Common myeloid progenitor, CD34-positive (primary cell): ENCODE measurements at regions not wholly inside any gene's neighbourhood (a gene's known extent, or its start where the extent isn't known, plus 50 kb on each side); places are given as distances from the start of the nearest gene placed in this dataset.

Source experiments
- CTCF ChIA-PET: fragments of 350-600 bp; sonication (Branson Sonifier 250); formaldehyde crosslinking; loops from one replicate; lab custom pipeline; 2021; ENCODE audit warnings: antibody characterized with exemption; lab: Charles Lee
- POLR2A ChIA-PET: fragments of 350-600 bp; sonication (Branson Sonifier 250); formaldehyde crosslinking; loops from one replicate; lab custom pipeline; 2021; ENCODE audit warnings: antibody characterized with exemption; lab: Charles Lee
- DNase-seq, 3 donors: peaks; one replicate each; pipeline versions ENCODE4 v3.0.0 to v3.0.0-alpha.2; 2013
- H3K27ac ChIP-seq, 2 experiments: 1 replicate in 1 of 2; 2 replicates in 1 of 2; pipeline ENCODE4 v1.7.0; 2013; ENCODE audit warnings: inconsistent platforms in 2 of 2, low read length in 2 of 2, mild to moderate bottlenecking in 2 of 2, low read depth in 1 of 2, moderate library complexity in 1 of 2; ENCODE audit not compliant: severe bottlenecking in 2 of 2, insufficient read depth in 1 of 2, poor library complexity in 1 of 2
- H3K27me3 ChIP-seq, 5 experiments: replicated peaks in 2 of 5; 1 replicate in 3 of 5; 2 replicates in 2 of 5; pipeline versions ENCODE4 v1.6.1 to v1.7.0; 2013; ENCODE audit warnings: low read length in 4 of 5, mild to moderate bottlenecking in 2 of 5, moderate library complexity in 2 of 5, inconsistent platforms in 1 of 5; ENCODE audit not compliant: insufficient read depth in 5 of 5, control insufficient read depth in 4 of 5
- H3K36me3 ChIP-seq, 4 experiments: 1 replicate in 2 of 4; 2 replicates in 2 of 4; pipeline versions ENCODE4 v1.6.1 to v1.7.0; 2013; ENCODE audit warnings: low read length in 3 of 4, control low read depth in 1 of 4, mild to moderate bottlenecking in 1 of 4; ENCODE audit not compliant: control insufficient read depth in 4 of 4, insufficient read depth in 4 of 4
- H3K4me1 ChIP-seq, 4 experiments: 1 replicate in 3 of 4; 2 replicates in 1 of 4; pipeline versions ENCODE4 v1.6.1 to v1.7.1; 2013; ENCODE audit warnings: low read length in 3 of 4, mild to moderate bottlenecking in 3 of 4, control low read depth in 1 of 4, inconsistent platforms in 1 of 4, moderate library complexity in 1 of 4; ENCODE audit not compliant: control insufficient read depth in 4 of 4, insufficient read depth in 4 of 4; ENCODE audit errors: control extremely low read depth in 1 of 4
- H3K4me3 ChIP-seq, 7 experiments: 1 replicate in 4 of 7; 2 replicates in 3 of 7; pipeline versions ENCODE4 v1.5.1 to v1.7.0; 2013; ENCODE audit warnings: mild to moderate bottlenecking in 7 of 7, low read length in 6 of 7, moderate library complexity in 6 of 7, inconsistent platforms in 2 of 7, low read depth in 2 of 7, control low read depth in 1 of 7; ENCODE audit not compliant: insufficient read depth in 4 of 7, control insufficient read depth in 1 of 7; ENCODE audit errors: extremely low read depth in 1 of 7
- H3K9me3 ChIP-seq, 5 experiments: 1 replicate in 4 of 5; 2 replicates in 1 of 5; pipeline versions ENCODE4 v1.6.1 to v1.7.1; 2013; ENCODE audit warnings: low read length in 4 of 5, mild to moderate bottlenecking in 2 of 5, inconsistent platforms in 1 of 5, low read depth in 1 of 5, moderate library complexity in 1 of 5; ENCODE audit not compliant: control insufficient read depth in 4 of 5, insufficient read depth in 2 of 5; ENCODE audit errors: control extremely low read depth in 1 of 5
- WGBS: methylation state at CpG from one replicate; pipeline ENCODE4 v1.1.5; 2013; ENCODE audit not compliant: insufficient coverage; 5-methylcytosine and 5-hydroxymethylcytosine counted together

DNA sequence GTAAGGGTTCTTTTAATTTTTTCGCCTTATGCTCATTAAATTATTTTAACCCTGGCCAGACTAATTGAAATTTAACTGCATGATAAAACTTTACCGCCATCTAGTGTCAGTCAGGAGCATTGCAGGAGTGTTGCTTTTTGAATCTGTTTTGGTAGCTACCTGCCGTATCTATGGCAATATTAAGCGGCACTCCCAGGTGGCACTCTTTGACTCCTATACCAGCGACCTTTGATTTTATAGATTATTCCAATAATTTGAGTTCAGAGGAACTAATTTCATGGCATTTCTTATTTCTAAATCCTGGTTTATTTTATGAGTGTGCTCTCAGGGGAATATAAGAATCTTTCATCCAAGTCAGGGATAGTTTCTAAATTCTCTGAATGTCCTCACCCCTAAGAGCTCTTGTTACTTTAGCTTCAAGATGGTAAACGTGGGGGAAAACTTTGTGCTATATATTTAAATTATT is 198.9 kb downstream of the REEP3 start:
- H3K36me3 ChIP-seq = no peaks in the 10 kb centered on the region
- CTCF ChIA-PET = interaction anchor here (0.6 to 14.1 kb wide), 37 partner anchors 9 to 1111 kb away, joined by 3 to 232 read pairs (median 3); no protein-coding TSS in a partner anchor
- no peak overlapping the region for H3K4me3 ChIP-seq
- H3K4me1 ChIP-seq = peaks cover 0 to 6% (median 0%) of the 10 kb centered on the region in 4 experiments
- H3K27me3 ChIP-seq = peaks cover 0 to 4% (median 0%) of the 10 kb centered on the region in 5 experiments
- H3K27ac ChIP-seq = no peak overlapping the region
- peak; percentile 56 to 73 (median 69) for DNase-seq
- H3K9me3 ChIP-seq = no peaks in the 10 kb centered on the region
- no CpG with 5 or more reads among the region's 6 CpGs for WGBS
- POLR2A ChIA-PET = interaction anchor here (0.6 to 1.2 kb wide), 3 partner anchors 232 to 553 kb away, joined by 3 to 4 read pairs (median 3); no protein-coding TSS in a partner anchor

DNA sequence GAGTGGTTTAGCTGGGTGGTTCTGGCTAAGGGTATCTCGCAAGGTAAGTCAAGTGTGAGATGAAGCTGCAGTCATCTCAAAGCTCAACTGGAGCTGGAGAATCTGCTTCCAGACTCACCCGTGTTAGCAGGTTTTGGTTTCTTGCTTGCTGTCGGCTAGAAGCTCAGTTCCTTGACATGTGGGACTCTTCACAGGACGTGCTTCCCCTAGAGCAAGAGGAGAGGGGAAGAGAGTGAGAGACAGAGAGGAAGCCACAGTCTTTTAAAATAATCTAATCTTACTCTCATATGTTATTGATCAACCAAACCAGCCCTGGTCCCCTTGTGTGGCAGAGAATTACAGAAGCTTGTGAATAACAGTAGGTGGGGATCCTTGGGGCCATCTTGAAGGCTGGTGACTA is 199.5 kb downstream of the REEP3 start:
- H3K27me3 ChIP-seq = peaks cover 0 to 4% (median 0%) of the 10 kb centered on the region in 5 experiments
- DNase-seq = no peak
- POLR2A ChIA-PET = interaction anchor here (0.6 to 1.2 kb wide), 2 partner anchors 504 to 553 kb away, joined by 3 to 4 read pairs; no protein-coding TSS in a partner anchor
- no peaks in the 10 kb centered on the region for H3K9me3 ChIP-seq
- no peak overlapping the region for H3K27ac ChIP-seq
- no peaks in the 10 kb centered on the region for H3K36me3 ChIP-seq
- CTCF ChIA-PET = interaction anchor here (0.6 to 14.1 kb wide), 35 partner anchors 8 to 1111 kb away, joined by 3 to 232 read pairs (median 4); no protein-coding TSS in a partner anchor
- peaks cover 0 to 6% (median 0%) of the 10 kb centered on the region in 4 experiments for H3K4me1 ChIP-seq
- H3K4me3 ChIP-seq = no peak overlapping the region
- 89% methylated on average over 1 of the region's 4 CpGs for WGBS

- Histone ChIP-seq H3K9me3 (no peaks in the 10 kb centered on the region), H3K4me3 (no peak overlapping the region), H3K4me1 (peaks cover 0 to 3% (median 0%) of the 10 kb centered on the region in 4 experiments), H3K27ac (no peak overlapping the region), H3K36me3 (no peaks in the 10 kb centered on the region), H3K27me3 (peaks cover 0 to 4% (median 0%) of the 10 kb centered on the region in 5 experiments)
- ChIA-PET CTCF (interaction anchor here (1.1 to 14.1 kb wide), 3 partner anchors 15 to 561 kb away, joined by 3 to 232 read pairs (median 4); no protein-coding TSS in a partner anchor), POLR2A (no interaction called here)
- DNase-seq = no peak
- WGBS = 78% methylated on average over 5 of the region's 5 CpGs
These were observed 201.3 kb downstream of the REEP3 start for GRCh38 chr10:63722537-63722936.

- WGBS = 100% methylated on average over 2 of the region's 4 CpGs
- peaks cover 0 to 3% (median 0%) of the 10 kb centered on the region in 4 experiments for H3K4me1 ChIP-seq
- no peak for DNase-seq
- H3K4me3 ChIP-seq = no peak overlapping the region
- POLR2A ChIA-PET = no interaction called here
- H3K9me3 ChIP-seq = no peaks in the 10 kb centered on the region
- peaks cover 0 to 4% (median 0%) of the 10 kb centered on the region in 5 experiments for H3K27me3 ChIP-seq
- no peaks in the 10 kb centered on the region for H3K36me3 ChIP-seq
- CTCF ChIA-PET = interaction anchor here (1.1 to 14.1 kb wide), 2 partner anchors 8 to 562 kb away, joined by 3 to 232 read pairs; no protein-coding TSS in a partner anchor
- no peak overlapping the region for H3K27ac ChIP-seq
These were observed 202.1 kb downstream of the REEP3 start for GRCh38 chr10:63723320-63723719.

DNA sequence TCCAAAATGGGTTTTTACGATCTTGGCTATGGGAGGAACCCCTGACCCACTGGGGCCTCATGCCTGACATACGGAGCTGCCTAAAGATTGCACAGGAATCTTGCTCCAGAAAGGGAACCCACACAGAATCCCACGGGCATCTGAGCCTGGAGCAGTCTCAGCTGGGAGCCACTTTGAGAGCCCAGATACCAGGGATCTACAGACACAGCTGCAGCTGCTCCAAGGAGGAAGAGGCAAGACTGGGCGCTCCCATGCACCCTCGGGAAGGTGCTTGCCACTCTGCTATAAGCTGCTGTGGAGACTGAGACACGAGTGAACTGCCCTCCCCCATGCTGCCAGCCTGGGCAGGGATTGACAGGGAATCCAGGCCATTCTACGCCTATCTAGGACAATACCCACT is 202.5 kb downstream of the REEP3 start:
- H3K27me3 ChIP-seq = peaks cover 0 to 4% (median 0%) of the 10 kb centered on the region in 5 experiments
- H3K36me3 ChIP-seq = no peaks in the 10 kb centered on the region
- ChIA-PET CTCF (interaction anchor here (1.1 to 14.1 kb wide), 2 partner anchors 8 to 563 kb away, joined by 3 to 232 read pairs; no protein-coding TSS in a partner anchor), POLR2A (interaction anchor here (0.8 kb wide), 1 partner anchor 93 kb away, joined by 3 read pairs; no protein-coding TSS in a partner anchor)
- no peak overlapping the region for H3K27ac ChIP-seq
- no peak overlapping the region for H3K4me3 ChIP-seq
- H3K4me1 ChIP-seq = peaks cover 0 to 3% (median 0%) of the 10 kb centered on the region in 4 experiments
- WGBS = 95% methylated on average over 7 of the region's 7 CpGs
- DNase-seq = no peak
- no peaks in the 10 kb centered on the region for H3K9me3 ChIP-seq

DNA sequence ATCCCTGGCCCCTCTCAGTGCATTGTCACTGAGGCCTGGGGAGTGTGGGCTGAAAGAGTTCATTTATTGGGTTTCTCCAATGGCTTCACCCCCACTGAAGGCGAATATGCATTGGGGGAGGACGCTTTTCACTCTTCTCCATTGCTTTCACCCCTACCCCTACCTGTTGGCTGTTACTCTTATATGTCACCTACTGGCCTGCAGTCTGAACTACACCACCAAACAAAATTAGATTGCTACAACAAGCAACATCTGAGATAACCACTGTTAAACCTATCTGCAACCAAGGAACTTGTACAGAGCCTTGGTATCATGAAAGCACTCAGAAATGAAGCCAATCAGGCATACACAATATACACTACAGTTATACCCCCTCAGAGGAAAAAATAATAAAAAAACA is 203.7 kb downstream of the REEP3 start:
- 100% methylated on average over 2 of the region's 2 CpGs for WGBS
- H3K9me3 ChIP-seq = no peaks in the 10 kb centered on the region
- CTCF ChIA-PET = no interaction called here

GRCh38 chr10:63726867-63727266 is 205.7 kb downstream of the REEP3 start:
- ChIA-PET CTCF (interaction anchor here (1.0 kb wide), 1 partner anchor 560 kb away, joined by 3 read pairs; no protein-coding TSS in a partner anchor), POLR2A (no interaction called here)
- H3K27ac ChIP-seq = no peak overlapping the region
- no peaks in the 10 kb centered on the region for H3K9me3 ChIP-seq
- no CpG with 5 or more reads among the region's 2 CpGs for WGBS
- H3K36me3 ChIP-seq = no peaks in the 10 kb centered on the region
- no peak for DNase-seq
- H3K4me3 ChIP-seq = no peak overlapping the region
- no peaks in the 10 kb centered on the region for H3K4me1 ChIP-seq
- H3K27me3 ChIP-seq = peaks cover 0 to 4% (median 0%) of the 10 kb centered on the region in 5 experiments

More for the DNA sequence above, 203.7 kb downstream of the REEP3 start:
- peaks cover 0 to 4% (median 0%) of the 10 kb centered on the region in 5 experiments for H3K27me3 ChIP-seq
- no peaks in the 10 kb centered on the region for H3K36me3 ChIP-seq
- no peak overlapping the region for H3K4me3 ChIP-seq
- peaks cover 0 to 3% (median 0%) of the 10 kb centered on the region in 4 experiments for H3K4me1 ChIP-seq
- POLR2A ChIA-PET = no interaction called here
- no peak for DNase-seq
- H3K27ac ChIP-seq = no peak overlapping the region
